ENCODE measurements at regions not wholly inside any gene's neighbourhood (a gene's known extent, or its start where the extent isn't known, plus 50 kb on each side); places are given as distances from the start of the nearest gene placed in this dataset.

GRCh38 chr5:31097851-31098250 lies 95.6 kb upstream of the CDH6 start:
- no peak for FAIRE-seq

GRCh38 chr5:31096238-31096865 lies 97.1 kb upstream of the CDH6 start:
- no peak for FAIRE-seq

- no peak for FAIRE-seq
These were observed 97.7 kb upstream of the CDH6 start for GRCh38 chr5:31095796-31096195.

- FAIRE-seq: no peak
These were observed 102.0 kb upstream of the CDH6 start for GRCh38 chr5:31091501-31091900.

- FAIRE-seq: no peak
These were observed 103.0 kb upstream of the CDH6 start for GRCh38 chr5:31090467-31090866.

- FAIRE-seq: no peak
These were observed 106.6 kb upstream of the CDH6 start for GRCh38 chr5:31086839-31087415.

GRCh38 chr5:31084871-31085270 lies 108.6 kb upstream of the CDH6 start:
- no peak for FAIRE-seq

- no peak for FAIRE-seq
These were observed 110.1 kb upstream of the CDH6 start for GRCh38 chr5:31083364-31083763.

GRCh38 chr5:31079668-31080067 lies 113.8 kb upstream of the CDH6 start:
- no peak for FAIRE-seq

GRCh38 chr5:31078956-31079355 lies 114.5 kb upstream of the CDH6 start:
- no peak for FAIRE-seq

GRCh38 chr5:31075981-31076380 lies 117.5 kb upstream of the CDH6 start:
- no peak for FAIRE-seq

- no peak for FAIRE-seq
These were observed 125.2 kb upstream of the CDH6 start for GRCh38 chr5:31068287-31068686.

GRCh38 chr5:31066655-31067328 lies 126.7 kb upstream of the CDH6 start:
- FAIRE-seq: no peak

GRCh38 chr5:31064215-31064614 lies 129.3 kb upstream of the CDH6 start:
- no peak for FAIRE-seq

GRCh38 chr5:31062902-31063580 lies 130.4 kb upstream of the CDH6 start:
- no peak for FAIRE-seq

GRCh38 chr5:31059889-31060288 lies 133.6 kb upstream of the CDH6 start:
- FAIRE-seq: no peak

- FAIRE-seq: no peak
These were observed 139.0 kb upstream of the CDH6 start for GRCh38 chr5:31054453-31054852.

GRCh38 chr5:31052937-31053658 lies 140.4 kb upstream of the CDH6 start:
- no peak for FAIRE-seq

GRCh38 chr5:31051316-31051715 lies 142.2 kb upstream of the CDH6 start:
- no peak for FAIRE-seq

- FAIRE-seq: no peak
These were observed 143.4 kb upstream of the CDH6 start for GRCh38 chr5:31049936-31050704.

- FAIRE-seq: no peak
These were observed 144.0 kb upstream of the CDH6 start for GRCh38 chr5:31049461-31049860.

Data from G401.6 (cell line).